K562 (cell line): ENCODE measurements at regions not wholly inside any gene's neighbourhood (a gene's known extent, or its start where the extent isn't known, plus 50 kb on each side); places are given as distances from the start of the nearest gene placed in this dataset.

ENCODE experiments used
- BDP1 ChIP-seq: IDR thresholded peaks from 3 replicates; pipeline ENCODE4 v1.6.1; 2011; ENCODE audit not compliant: insufficient read length, insufficient read depth
- EHMT2 ChIP-seq: fragments of 450-650 bp; IDR thresholded peaks from 2 replicates; pipeline ENCODE4 v1.6.1; 2018; ENCODE audit warnings: antibody characterized with exemption
- GABPA ChIP-seq: fragments of 200-800 bp; sonication (Bioruptor generic); conservative IDR thresholded peaks from 2 replicates; pipeline ENCODE4 v1.6.1; 2016; ENCODE audit warnings: low read depth, missing genetic modification characterization, missing compliant biosample characterization
- IFI16 ChIP-seq: fragments of 250-450 bp; sonication (Bioruptor Pico); IDR thresholded peaks from 2 replicates; pipeline ENCODE4 v2.1.2; 2022; ENCODE audit warnings: mild to moderate bottlenecking, inconsistent platforms
- RHOXF2B ChIP-seq: fragments of 250-450 bp; sonication (Bioruptor Pico); conservative IDR thresholded peaks from 2 replicates; pipeline ENCODE4 v1.5.1; 2021
- TRIM28 ChIP-seq: fragments of 450-650 bp; IDR thresholded peaks from 2 replicates; pipeline ENCODE4 v1.6.1; 2017
- ZFPM2 ChIP-seq: fragments of 250-450 bp; sonication (Bioruptor Pico); IDR thresholded peaks from 2 replicates; pipeline ENCODE4 v1.5.1; 2022; ENCODE audit warnings: mild to moderate bottlenecking
- ZKSCAN8 ChIP-seq: fragments of 200-800 bp; sonication (Bioruptor generic); IDR thresholded peaks from 2 replicates; pipeline ENCODE4 v1.6.1; 2016; ENCODE audit warnings: missing genetic modification characterization, missing compliant biosample characterization
- ZNF282 ChIP-seq: sonication (generic); formaldehyde crosslinking; IDR thresholded peaks from 2 replicates; pipeline ENCODE4 v1.8.1; 2023; ENCODE audit warnings: missing genetic modification reagents
- ZNF717 ChIP-seq: fragments of 250-450 bp; sonication (Bioruptor Pico); IDR thresholded peaks from 2 replicates; pipeline ENCODE4 v1.5.0; 2021
- TF ChIP-seq, protein P1 (sequence below): fragments of 250-450 bp; sonication (Bioruptor Pico); IDR thresholded peaks from 2 replicates; pipeline ENCODE4 v1.8.0; 2021; ENCODE audit warnings: moderate library complexity, mild to moderate bottlenecking, inconsistent platforms
- TF ChIP-seq, protein P2 (sequence below): fragments of 450-650 bp; IDR thresholded peaks from 2 replicates; pipeline ENCODE4 v1.6.1; 2016; ENCODE audit warnings: missing biosample characterization, missing genetic modification characterization
- TF ChIP-seq, protein P3 (sequence below): sonication (generic); formaldehyde crosslinking; IDR thresholded peaks from 2 replicates; pipeline ENCODE4 v1.4.0; 2020; ENCODE audit warnings: mild to moderate bottlenecking, missing genetic modification reagents
- TF ChIP-seq, protein P4 (sequence below): sonication (generic); formaldehyde crosslinking; IDR thresholded peaks from 2 replicates; pipeline ENCODE4 v1.8.1; 2023; ENCODE audit warnings: mild to moderate bottlenecking, missing genetic modification reagents
- TF ChIP-seq, protein P5 (sequence below): sonication (generic); formaldehyde crosslinking; IDR thresholded peaks from 2 replicates; pipeline ENCODE4 v1.8.0; 2022; ENCODE audit warnings: mild to moderate bottlenecking, missing genetic modification reagents
- TF ChIP-seq, protein P6 (sequence below): sonication (generic); formaldehyde crosslinking; IDR thresholded peaks from 2 replicates; pipeline ENCODE4 v1.8.1; 2022; ENCODE audit warnings: missing genetic modification reagents

DNA sequence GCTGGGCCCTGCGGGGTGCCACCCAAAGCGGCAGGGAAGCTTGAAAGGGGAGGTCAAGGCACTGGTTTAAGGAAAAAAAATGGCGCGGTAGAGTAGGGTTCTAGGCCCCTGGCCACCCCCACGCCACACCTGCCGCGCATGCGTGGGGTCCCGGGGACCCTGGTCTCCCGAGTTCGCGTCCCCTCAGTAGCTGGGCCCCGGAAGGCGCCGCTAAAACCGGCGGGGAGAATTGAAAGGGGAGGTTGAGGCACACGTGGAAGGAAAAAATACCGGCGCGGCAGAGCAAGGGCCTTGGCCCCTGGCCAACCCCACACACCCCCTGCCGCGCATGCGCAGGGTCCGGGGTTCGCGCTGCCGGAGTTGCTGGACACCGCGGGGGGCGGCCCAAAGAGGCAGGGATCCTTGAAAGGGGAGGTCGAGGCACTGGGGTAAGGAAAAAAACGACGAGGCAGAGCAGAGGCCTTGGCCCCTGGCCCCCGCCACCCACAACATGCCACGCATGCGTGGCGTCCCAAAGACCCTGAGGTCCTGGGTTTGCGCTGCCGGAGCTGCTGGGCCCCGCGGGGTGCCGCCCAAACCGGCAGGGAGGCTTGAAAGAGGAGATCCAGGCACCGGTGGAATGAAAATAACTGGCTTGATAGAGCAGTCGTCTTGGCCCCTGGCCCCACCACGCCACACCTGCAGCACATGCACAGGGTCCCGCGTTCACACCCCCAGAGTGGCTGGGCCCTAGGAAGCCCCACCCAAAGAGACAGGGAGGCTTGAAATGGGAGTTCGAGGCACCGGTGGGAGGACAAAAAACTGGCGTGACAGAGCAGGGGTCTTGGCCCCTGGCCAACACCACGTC, 314.5 kb downstream of the ALG10 start (continued):
- TF ChIP-seq IFI16 (CRISPR knock-in tag), result no peak
- TF ChIP-seq ZKSCAN8, result no peak
- no peak for TF ChIP-seq TRIM28
- TF ChIP-seq, protein P1, sequence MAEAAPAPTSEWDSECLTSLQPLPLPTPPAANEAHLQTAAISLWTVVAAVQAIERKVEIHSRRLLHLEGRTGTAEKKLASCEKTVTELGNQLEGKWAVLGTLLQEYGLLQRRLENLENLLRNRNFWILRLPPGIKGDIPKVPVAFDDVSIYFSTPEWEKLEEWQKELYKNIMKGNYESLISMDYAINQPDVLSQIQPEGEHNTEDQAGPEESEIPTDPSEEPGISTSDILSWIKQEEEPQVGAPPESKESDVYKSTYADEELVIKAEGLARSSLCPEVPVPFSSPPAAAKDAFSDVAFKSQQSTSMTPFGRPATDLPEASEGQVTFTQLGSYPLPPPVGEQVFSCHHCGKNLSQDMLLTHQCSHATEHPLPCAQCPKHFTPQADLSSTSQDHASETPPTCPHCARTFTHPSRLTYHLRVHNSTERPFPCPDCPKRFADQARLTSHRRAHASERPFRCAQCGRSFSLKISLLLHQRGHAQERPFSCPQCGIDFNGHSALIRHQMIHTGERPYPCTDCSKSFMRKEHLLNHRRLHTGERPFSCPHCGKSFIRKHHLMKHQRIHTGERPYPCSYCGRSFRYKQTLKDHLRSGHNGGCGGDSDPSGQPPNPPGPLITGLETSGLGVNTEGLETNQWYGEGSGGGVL, result no peak
- TF ChIP-seq, protein P2, sequence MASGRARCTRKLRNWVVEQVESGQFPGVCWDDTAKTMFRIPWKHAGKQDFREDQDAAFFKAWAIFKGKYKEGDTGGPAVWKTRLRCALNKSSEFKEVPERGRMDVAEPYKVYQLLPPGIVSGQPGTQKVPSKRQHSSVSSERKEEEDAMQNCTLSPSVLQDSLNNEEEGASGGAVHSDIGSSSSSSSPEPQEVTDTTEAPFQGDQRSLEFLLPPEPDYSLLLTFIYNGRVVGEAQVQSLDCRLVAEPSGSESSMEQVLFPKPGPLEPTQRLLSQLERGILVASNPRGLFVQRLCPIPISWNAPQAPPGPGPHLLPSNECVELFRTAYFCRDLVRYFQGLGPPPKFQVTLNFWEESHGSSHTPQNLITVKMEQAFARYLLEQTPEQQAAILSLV (tag), result no peak
- TF ChIP-seq, protein P3, sequence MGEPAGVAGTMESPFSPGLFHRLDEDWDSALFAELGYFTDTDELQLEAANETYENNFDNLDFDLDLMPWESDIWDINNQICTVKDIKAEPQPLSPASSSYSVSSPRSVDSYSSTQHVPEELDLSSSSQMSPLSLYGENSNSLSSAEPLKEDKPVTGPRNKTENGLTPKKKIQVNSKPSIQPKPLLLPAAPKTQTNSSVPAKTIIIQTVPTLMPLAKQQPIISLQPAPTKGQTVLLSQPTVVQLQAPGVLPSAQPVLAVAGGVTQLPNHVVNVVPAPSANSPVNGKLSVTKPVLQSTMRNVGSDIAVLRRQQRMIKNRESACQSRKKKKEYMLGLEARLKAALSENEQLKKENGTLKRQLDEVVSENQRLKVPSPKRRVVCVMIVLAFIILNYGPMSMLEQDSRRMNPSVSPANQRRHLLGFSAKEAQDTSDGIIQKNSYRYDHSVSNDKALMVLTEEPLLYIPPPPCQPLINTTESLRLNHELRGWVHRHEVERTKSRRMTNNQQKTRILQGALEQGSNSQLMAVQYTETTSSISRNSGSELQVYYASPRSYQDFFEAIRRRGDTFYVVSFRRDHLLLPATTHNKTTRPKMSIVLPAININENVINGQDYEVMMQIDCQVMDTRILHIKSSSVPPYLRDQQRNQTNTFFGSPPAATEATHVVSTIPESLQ (CRISPR knock-in tag), result no peak
- TF ChIP-seq EHMT2, result no peak
- TF ChIP-seq, protein P4, sequence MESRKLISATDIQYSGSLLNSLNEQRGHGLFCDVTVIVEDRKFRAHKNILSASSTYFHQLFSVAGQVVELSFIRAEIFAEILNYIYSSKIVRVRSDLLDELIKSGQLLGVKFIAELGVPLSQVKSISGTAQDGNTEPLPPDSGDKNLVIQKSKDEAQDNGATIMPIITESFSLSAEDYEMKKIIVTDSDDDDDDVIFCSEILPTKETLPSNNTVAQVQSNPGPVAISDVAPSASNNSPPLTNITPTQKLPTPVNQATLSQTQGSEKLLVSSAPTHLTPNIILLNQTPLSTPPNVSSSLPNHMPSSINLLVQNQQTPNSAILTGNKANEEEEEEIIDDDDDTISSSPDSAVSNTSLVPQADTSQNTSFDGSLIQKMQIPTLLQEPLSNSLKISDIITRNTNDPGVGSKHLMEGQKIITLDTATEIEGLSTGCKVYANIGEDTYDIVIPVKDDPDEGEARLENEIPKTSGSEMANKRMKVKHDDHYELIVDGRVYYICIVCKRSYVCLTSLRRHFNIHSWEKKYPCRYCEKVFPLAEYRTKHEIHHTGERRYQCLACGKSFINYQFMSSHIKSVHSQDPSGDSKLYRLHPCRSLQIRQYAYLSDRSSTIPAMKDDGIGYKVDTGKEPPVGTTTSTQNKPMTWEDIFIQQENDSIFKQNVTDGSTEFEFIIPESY, result no peak
- TF ChIP-seq GABPA, result no peak
- TF ChIP-seq, protein P5, sequence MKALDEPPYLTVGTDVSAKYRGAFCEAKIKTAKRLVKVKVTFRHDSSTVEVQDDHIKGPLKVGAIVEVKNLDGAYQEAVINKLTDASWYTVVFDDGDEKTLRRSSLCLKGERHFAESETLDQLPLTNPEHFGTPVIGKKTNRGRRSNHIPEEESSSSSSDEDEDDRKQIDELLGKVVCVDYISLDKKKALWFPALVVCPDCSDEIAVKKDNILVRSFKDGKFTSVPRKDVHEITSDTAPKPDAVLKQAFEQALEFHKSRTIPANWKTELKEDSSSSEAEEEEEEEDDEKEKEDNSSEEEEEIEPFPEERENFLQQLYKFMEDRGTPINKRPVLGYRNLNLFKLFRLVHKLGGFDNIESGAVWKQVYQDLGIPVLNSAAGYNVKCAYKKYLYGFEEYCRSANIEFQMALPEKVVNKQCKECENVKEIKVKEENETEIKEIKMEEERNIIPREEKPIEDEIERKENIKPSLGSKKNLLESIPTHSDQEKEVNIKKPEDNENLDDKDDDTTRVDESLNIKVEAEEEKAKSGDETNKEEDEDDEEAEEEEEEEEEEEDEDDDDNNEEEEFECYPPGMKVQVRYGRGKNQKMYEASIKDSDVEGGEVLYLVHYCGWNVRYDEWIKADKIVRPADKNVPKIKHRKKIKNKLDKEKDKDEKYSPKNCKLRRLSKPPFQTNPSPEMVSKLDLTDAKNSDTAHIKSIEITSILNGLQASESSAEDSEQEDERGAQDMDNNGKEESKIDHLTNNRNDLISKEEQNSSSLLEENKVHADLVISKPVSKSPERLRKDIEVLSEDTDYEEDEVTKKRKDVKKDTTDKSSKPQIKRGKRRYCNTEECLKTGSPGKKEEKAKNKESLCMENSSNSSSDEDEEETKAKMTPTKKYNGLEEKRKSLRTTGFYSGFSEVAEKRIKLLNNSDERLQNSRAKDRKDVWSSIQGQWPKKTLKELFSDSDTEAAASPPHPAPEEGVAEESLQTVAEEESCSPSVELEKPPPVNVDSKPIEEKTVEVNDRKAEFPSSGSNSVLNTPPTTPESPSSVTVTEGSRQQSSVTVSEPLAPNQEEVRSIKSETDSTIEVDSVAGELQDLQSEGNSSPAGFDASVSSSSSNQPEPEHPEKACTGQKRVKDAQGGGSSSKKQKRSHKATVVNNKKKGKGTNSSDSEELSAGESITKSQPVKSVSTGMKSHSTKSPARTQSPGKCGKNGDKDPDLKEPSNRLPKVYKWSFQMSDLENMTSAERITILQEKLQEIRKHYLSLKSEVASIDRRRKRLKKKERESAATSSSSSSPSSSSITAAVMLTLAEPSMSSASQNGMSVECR, result no peak
- no peak for TF ChIP-seq ZNF717 (CRISPR knock-in tag)
- TF ChIP-seq, protein P6, sequence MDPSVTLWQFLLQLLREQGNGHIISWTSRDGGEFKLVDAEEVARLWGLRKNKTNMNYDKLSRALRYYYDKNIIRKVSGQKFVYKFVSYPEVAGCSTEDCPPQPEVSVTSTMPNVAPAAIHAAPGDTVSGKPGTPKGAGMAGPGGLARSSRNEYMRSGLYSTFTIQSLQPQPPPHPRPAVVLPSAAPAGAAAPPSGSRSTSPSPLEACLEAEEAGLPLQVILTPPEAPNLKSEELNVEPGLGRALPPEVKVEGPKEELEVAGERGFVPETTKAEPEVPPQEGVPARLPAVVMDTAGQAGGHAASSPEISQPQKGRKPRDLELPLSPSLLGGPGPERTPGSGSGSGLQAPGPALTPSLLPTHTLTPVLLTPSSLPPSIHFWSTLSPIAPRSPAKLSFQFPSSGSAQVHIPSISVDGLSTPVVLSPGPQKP, result no peak
- TF ChIP-seq BDP1, result no peak
- TF ChIP-seq ZFPM2, result no peak
- no peak for TF ChIP-seq RHOXF2B
- no peak for TF ChIP-seq ZNF282 (CRISPR knock-in tag)
